Karpas-422 (cell line): ENCODE measurements at regions not wholly inside any gene's neighbourhood (a gene's known extent, or its start where the extent isn't known, plus 50 kb on each side); places are given as distances from the start of the nearest gene placed in this dataset.

ENCODE experiments used
- DNase-seq: peaks from one replicate; pipeline ENCODE4 v3.0.0-alpha.2; 2015
- H2AFZ ChIP-seq: fragments of 200-600 bp; sonication (generic); 2 replicates; pipeline ENCODE4 v1.6.1; 2014; ENCODE audit warnings: antibody characterized with exemption, low read length, mixed read lengths
- H3K27ac ChIP-seq: fragments of 200-600 bp; sonication (generic); 2 replicates; pipeline ENCODE4 v1.5.1; 2014; ENCODE audit warnings: mild to moderate bottlenecking, low read length, moderate library complexity
- H3K27me3 ChIP-seq: fragments of 200-600 bp; sonication (generic); 2 replicates; pipeline ENCODE4 v1.6.1; 2014; ENCODE audit warnings: low read length, mixed read lengths
- H3K36me3 ChIP-seq: fragments of 200-600 bp; sonication (generic); 2 replicates; pipeline ENCODE4 v1.6.1; 2014; ENCODE audit warnings: low read length, mixed read lengths; ENCODE audit not compliant: insufficient read depth
- H3K4me1 ChIP-seq: fragments of 200-600 bp; sonication (generic); 2 replicates; pipeline ENCODE4 v1.6.1; 2014; ENCODE audit warnings: mild to moderate bottlenecking, low read length, mixed read lengths
- H3K4me2 ChIP-seq: fragments of 200-600 bp; sonication (generic); 2 replicates; pipeline ENCODE4 v1.6.1; 2014; ENCODE audit warnings: low read length, low read depth, mild to moderate bottlenecking; ENCODE audit not compliant: poor library complexity, severe bottlenecking
- H3K4me3 ChIP-seq: fragments of 200-600 bp; sonication (generic); 2 replicates; pipeline ENCODE4 v1.5.1; 2014; ENCODE audit warnings: mild to moderate bottlenecking, antibody characterized with exemption, low read length, mixed read lengths
- H3K79me2 ChIP-seq: fragments of 200-600 bp; sonication (generic); 2 replicates; pipeline ENCODE4 v1.6.1; 2014; ENCODE audit warnings: mild to moderate bottlenecking, low read length, mixed read lengths
- H3K9ac ChIP-seq: fragments of 200-600 bp; sonication (generic); 2 replicates; pipeline ENCODE4 v1.6.0; 2014; ENCODE audit warnings: low read length
- H3K9me2 ChIP-seq: fragments of 200-600 bp; sonication (generic), shearing (Covaris generic); replicated peaks from 2 replicates; pipeline ENCODE4 v1.6.0; 2014; ENCODE audit warnings: mild to moderate bottlenecking, low read length, moderate library complexity; ENCODE audit not compliant: insufficient read depth
- H3K9me3 ChIP-seq: fragments of 300-700, 200-600 bp; sonication (generic); 2 replicates; pipeline ENCODE4 v1.6.1; 2014; ENCODE audit warnings: low read length, mixed read lengths
- H4K20me1 ChIP-seq: fragments of 200-600 bp; sonication (generic); 2 replicates; pipeline ENCODE4 v1.6.1; 2014; ENCODE audit warnings: mild to moderate bottlenecking, antibody characterized with exemption, low read length, low read depth; ENCODE audit not compliant: insufficient read depth

GRCh38 chr6:153272201-153272980, 141.3 kb upstream of the RGS17 start:
- Histone ChIP-seq H4K20me1 (no peaks in the 10 kb centered on the region), H3K79me2 (no peaks in the 10 kb centered on the region), H3K27ac (no peak overlapping the region), H2AFZ (no peak overlapping the region), H3K9me3 (no peaks in the 10 kb centered on the region), H3K4me3 (no peak overlapping the region), H3K36me3 (no peaks in the 10 kb centered on the region), H3K9ac (no peak overlapping the region), H3K4me2 (no peak overlapping the region), H3K27me3 (no peaks in the 10 kb centered on the region), H3K4me1 (no peaks in the 10 kb centered on the region), H3K9me2 (no peaks in the 10 kb centered on the region)
- DNase-seq, result no peak

DNA sequence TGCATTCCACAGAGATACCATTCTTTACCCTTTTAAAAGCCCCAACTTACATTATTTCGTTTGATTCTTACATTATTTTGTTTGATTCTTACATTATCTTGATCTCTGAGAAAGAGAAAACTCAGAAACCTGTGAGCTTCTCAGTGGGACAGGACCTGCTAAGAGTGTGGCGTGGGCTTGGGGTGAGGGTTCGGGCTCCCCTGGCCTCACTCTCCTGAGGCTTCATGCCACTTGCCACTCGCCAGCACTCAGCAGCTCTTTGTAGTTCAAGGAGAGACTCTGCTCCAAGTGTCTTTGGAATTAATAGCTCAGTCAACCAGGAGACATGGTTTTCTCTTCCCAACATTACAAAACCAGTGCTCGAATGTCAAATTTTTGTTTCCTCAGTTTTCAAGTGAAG, 132.4 kb upstream of the RGS17 start:
- Histone ChIP-seq H3K27ac (no peak overlapping the region), H3K79me2 (no peaks in the 10 kb centered on the region), H3K4me2 (no peak overlapping the region), H3K9me3 (no peaks in the 10 kb centered on the region), H3K9ac (no peak overlapping the region), H3K9me2 (no peaks in the 10 kb centered on the region), H3K4me1 (no peaks in the 10 kb centered on the region), H3K4me3 (no peak overlapping the region), H3K36me3 (no peaks in the 10 kb centered on the region), H2AFZ (no peak overlapping the region), H3K27me3 (no peaks in the 10 kb centered on the region), H4K20me1 (no peaks in the 10 kb centered on the region)
- no peak for DNase-seq

GRCh38 chr6:153251326-153251725, 120.2 kb upstream of the RGS17 start:
- Histone ChIP-seq H4K20me1 (no peaks in the 10 kb centered on the region), H3K79me2 (no peaks in the 10 kb centered on the region), H2AFZ (no peak overlapping the region), H3K9me2 (no peaks in the 10 kb centered on the region), H3K9me3 (no peaks in the 10 kb centered on the region), H3K9ac (no peak overlapping the region), H3K27me3 (no peaks in the 10 kb centered on the region), H3K4me1 (no peaks in the 10 kb centered on the region), H3K4me3 (no peak overlapping the region), H3K4me2 (no peak overlapping the region), H3K27ac (no peak overlapping the region), H3K36me3 (no peaks in the 10 kb centered on the region)
- no peak for DNase-seq

- no peak overlapping the region for H3K4me2 ChIP-seq
- H3K9ac ChIP-seq, result no peak overlapping the region
- H3K27ac ChIP-seq, result no peak overlapping the region
- H2AFZ ChIP-seq, result no peak overlapping the region
- H3K4me1 ChIP-seq, result no peaks in the 10 kb centered on the region
- H4K20me1 ChIP-seq, result no peaks in the 10 kb centered on the region
- H3K4me3 ChIP-seq, result no peak overlapping the region
- no peaks in the 10 kb centered on the region for H3K36me3 ChIP-seq
- DNase-seq, result no peak
- no peaks in the 10 kb centered on the region for H3K9me3 ChIP-seq
- no peaks in the 10 kb centered on the region for H3K27me3 ChIP-seq
- no peaks in the 10 kb centered on the region for H3K9me2 ChIP-seq
- no peaks in the 10 kb centered on the region for H3K79me2 ChIP-seq
These were observed 106.6 kb upstream of the RGS17 start for GRCh38 chr6:153237670-153238069.

GRCh38 chr6:153231048-153231646, 100.1 kb upstream of the RGS17 start:
- Histone ChIP-seq H3K4me3 (no peak overlapping the region), H3K27me3 (no peaks in the 10 kb centered on the region), H3K4me2 (no peak overlapping the region), H3K9ac (no peak overlapping the region), H3K9me3 (no peaks in the 10 kb centered on the region), H3K9me2 (no peaks in the 10 kb centered on the region), H3K27ac (no peak overlapping the region), H3K4me1 (no peaks in the 10 kb centered on the region), H3K36me3 (no peaks in the 10 kb centered on the region), H4K20me1 (no peaks in the 10 kb centered on the region), H2AFZ (no peak overlapping the region), H3K79me2 (no peaks in the 10 kb centered on the region)
- peak; percentile 69 for DNase-seq

GRCh38 chr6:153218184-153218792, 87.2 kb upstream of the RGS17 start:
- Histone ChIP-seq H2AFZ (no peak overlapping the region), H3K79me2 (no peaks in the 10 kb centered on the region), H3K9me2 (no peaks in the 10 kb centered on the region), H3K27ac (no peak overlapping the region), H3K36me3 (no peaks in the 10 kb centered on the region), H4K20me1 (no peaks in the 10 kb centered on the region), H3K4me3 (no peak overlapping the region), H3K9me3 (no peaks in the 10 kb centered on the region), H3K27me3 (no peaks in the 10 kb centered on the region), H3K4me1 (no peaks in the 10 kb centered on the region), H3K4me2 (no peak overlapping the region), H3K9ac (no peak overlapping the region)
- no peak for DNase-seq

- no peaks in the 10 kb centered on the region for H3K9me2 ChIP-seq
- H3K9ac ChIP-seq, result no peak overlapping the region
- no peak for DNase-seq
- H3K36me3 ChIP-seq, result no peaks in the 10 kb centered on the region
- H3K79me2 ChIP-seq, result no peaks in the 10 kb centered on the region
- H3K4me1 ChIP-seq, result no peaks in the 10 kb centered on the region
- H3K27ac ChIP-seq, result no peak overlapping the region
- H3K4me2 ChIP-seq, result no peak overlapping the region
- H3K27me3 ChIP-seq, result no peaks in the 10 kb centered on the region
- no peak overlapping the region for H2AFZ ChIP-seq
- no peak overlapping the region for H3K4me3 ChIP-seq
- H3K9me3 ChIP-seq, result no peaks in the 10 kb centered on the region
- H4K20me1 ChIP-seq, result no peaks in the 10 kb centered on the region
These were observed 85.7 kb upstream of the RGS17 start for GRCh38 chr6:153216789-153217188.

DNA sequence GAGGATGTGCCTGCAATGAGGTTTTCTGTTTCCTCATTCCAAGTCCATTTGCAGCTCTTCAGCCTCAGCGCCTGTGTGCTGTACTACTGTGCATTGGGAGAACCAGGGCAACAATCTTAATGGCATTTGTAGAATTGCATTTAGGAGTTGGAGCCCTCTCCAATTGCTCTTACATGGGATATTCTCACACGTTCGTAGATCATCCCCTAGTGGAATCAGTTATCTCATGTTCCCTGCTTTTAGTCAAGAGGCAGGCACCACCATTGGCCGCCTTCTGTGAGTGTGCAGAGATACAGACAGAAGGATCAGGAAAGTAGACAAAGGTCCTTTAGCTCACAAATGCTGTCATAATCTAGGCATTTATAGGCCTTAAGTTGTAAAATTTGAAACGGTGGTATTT, 84.2 kb upstream of the RGS17 start:
- H3K27ac ChIP-seq, result no peak overlapping the region
- H3K27me3 ChIP-seq, result no peaks in the 10 kb centered on the region
- no peak overlapping the region for H3K9ac ChIP-seq
- no peaks in the 10 kb centered on the region for H3K9me2 ChIP-seq
- no peak overlapping the region for H2AFZ ChIP-seq
- no peak for DNase-seq
- no peaks in the 10 kb centered on the region for H3K36me3 ChIP-seq
- H3K79me2 ChIP-seq, result no peaks in the 10 kb centered on the region
- no peaks in the 10 kb centered on the region for H3K4me1 ChIP-seq
- no peak overlapping the region for H3K4me3 ChIP-seq
- H3K4me2 ChIP-seq, result no peak overlapping the region
- H4K20me1 ChIP-seq, result no peaks in the 10 kb centered on the region
- H3K9me3 ChIP-seq, result no peaks in the 10 kb centered on the region
